ENCODE measurements at regions not wholly inside any gene's neighbourhood (a gene's known extent, or its start where the extent isn't known, plus 50 kb on each side); places are given as distances from the start of the nearest gene placed in this dataset.
"Not testable (repeated sequence)": the region's sequence is repeated elsewhere in the genome, so short reads cannot be mapped to it uniquely, and the experiment has no call there.

DNA sequence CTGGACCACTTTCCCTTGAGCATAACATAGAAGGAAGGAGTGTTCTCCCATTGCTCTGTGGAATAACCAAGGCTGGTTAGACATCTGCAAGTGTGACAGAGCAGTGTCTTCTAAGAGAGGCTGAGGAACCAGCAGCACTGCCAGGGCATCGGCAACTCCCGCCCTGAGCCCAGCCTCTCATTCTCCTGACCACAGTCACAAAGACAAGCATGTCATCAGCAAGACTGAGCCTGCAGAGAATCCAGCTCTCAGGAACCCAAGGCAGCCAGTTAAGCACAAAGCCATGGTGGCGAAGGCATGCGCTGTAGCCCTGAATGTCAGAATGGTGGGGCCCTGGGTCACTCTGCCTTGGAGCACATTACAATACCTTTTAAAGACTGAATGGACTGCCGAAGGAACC lies 253.9 kb downstream of the AGTPBP1 start:
- DNase-seq = no peak

DNA sequence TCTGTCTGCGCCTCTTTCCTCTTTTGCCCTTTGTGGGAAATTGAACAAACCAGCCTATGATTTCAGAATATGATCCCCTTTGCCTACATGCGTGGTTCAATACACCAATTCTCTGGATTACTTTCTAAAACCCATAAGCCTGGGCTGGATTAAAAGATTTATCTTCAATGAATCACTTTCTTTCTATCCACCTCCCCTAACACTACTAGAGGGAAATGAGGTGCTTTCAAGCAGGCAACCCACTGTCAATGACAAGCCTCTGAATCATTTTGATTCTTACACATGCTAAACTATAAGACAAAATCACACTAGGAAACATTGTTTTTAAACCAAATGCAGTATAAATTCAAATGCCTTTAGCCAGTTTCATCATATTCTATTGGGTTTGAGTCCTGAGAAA lies 257.5 kb downstream of the AGTPBP1 start:
- no peak for DNase-seq

DNA sequence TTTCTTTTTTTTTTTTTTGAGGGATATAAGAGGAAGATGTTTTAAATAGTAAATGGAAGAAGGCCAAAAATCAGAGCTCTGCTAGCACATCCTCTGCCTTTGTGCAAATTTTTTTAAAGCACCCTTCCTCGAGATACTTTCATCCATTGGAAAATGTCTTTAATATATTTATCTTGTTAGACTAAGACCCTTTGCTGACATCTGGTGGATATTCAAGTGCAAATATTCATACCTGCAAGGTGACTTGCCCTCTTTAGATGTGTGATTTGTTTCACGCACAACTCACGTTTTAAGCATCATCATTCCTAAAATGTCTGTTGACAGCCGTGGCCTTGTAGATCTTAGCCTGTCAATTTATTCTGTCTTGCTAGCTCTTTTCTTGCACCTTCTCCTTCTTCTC lies 258.5 kb downstream of the AGTPBP1 start:
- peak in 1 of 58 donors; percentile 2 for DNase-seq

DNA sequence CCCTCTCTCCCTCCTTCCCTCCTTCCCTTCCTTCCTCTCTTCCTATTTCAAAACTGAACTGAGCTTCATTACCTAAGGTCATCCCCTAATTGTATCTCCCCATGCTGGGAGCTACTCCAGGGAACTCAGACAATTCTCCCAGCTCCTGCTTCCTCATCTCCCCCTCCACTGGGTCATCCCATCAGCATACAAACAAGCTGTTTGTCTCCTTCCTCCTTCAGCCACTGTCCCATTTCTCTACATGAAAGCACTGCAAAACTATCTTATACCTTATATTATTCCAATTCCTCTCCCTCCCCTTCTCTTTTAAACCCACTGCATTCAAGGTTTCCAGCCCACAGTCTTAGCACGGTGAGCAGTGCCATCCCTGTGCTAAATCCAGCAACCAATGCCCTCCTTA lies 262.4 kb downstream of the AGTPBP1 start:
- no peak for DNase-seq

DNA sequence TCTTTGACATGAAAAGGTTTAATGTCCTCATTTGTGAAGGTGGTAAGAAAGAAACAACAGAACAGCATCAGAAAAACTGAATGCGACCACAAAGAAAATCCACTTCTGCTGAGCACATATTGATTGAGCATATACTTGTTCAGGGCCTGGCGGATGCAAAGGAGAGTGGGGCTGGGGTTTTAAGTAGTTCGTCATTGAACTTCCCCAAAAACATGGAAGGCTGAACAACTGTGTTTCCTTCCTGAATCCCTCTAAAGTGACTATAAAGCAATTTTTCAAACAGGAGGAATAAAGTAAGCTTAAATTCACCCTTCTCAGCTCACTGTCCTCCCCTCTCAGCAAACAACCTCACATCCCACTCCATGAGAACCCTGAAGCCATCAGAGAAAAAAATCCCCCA lies 262.9 kb downstream of the AGTPBP1 start:
- DNase-seq = no peak

DNA sequence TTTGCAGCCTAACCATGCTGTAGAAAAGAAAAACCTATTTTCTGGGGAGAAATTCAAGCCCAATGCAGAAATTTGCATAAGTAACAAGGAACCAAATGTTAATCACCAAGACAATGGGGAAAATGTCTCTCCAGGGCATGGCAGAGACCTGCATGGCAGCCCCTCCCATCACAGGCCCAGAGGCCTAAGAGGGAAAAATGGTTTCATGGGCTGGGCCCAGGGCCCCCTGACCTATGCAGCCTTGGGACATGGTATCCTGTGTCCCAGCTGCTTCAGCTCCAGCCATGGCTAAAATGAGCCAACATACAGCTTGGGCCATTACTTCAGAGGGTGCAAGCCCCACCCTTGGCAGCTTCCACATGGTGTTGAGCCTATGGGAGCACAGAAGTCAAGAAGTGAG lies 266.9 kb downstream of the AGTPBP1 start:
- not testable (repeated sequence) for DNase-seq

DNA sequence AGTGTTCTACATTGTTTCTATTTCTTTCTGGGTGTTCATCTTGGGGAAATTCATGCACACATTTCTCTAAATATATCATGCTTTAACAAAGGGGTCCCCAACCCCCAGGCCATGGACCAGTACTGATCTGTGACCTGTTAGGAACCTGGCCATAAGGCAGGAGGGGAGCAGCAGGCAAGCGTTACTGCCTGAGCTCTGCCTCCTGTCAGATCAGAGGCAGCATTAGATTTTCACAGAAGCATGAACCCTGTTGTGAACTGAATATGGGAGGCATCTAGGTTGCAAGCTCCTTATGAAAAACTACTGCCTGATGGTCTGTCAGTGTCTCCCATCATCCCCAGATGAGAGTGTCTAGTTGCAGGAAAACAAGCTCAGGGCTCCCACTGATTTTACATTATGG lies 270.0 kb downstream of the AGTPBP1 start:
- no peak for DNase-seq

DNA sequence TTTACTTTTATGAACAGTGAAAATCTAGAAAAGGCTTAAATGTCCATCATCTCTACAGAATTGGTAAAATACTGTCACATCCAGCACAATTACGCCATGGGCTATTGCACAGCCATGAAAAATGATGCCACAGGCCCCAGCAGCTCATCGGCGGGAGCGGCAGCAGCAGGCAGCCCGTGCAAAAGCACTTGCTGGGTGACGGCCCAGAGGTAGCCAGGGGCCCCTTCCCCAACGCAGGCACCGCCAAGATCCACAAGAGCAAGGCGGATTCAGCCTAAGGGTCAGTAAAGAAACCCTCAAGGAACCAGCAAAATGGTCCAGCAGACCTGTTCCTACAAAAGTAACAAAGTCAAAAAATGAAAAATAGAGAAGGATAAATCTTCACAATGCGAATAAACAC lies 272.7 kb downstream of the AGTPBP1 start:
- DNase-seq = no peak

DNA sequence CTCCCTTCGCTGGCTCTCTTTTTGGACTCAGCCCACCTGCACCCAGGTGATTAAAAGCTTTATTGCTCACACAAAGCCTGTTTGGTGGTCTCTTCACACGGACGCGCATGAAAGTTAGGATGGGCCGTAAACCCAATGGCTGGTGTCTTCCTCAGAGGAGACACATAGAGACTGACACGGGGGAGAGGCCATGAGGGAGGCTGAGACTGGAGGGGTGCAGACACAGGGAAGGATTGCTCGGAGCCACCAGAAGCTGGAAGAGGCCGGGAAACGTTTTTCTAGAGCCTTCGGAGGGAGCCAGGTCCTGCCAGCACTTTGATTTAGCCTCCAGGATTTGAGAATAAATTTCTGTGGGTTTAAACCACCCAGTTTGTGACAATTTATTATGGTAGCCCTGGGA lies 274.9 kb downstream of the AGTPBP1 start:
- no peak for DNase-seq

DNA sequence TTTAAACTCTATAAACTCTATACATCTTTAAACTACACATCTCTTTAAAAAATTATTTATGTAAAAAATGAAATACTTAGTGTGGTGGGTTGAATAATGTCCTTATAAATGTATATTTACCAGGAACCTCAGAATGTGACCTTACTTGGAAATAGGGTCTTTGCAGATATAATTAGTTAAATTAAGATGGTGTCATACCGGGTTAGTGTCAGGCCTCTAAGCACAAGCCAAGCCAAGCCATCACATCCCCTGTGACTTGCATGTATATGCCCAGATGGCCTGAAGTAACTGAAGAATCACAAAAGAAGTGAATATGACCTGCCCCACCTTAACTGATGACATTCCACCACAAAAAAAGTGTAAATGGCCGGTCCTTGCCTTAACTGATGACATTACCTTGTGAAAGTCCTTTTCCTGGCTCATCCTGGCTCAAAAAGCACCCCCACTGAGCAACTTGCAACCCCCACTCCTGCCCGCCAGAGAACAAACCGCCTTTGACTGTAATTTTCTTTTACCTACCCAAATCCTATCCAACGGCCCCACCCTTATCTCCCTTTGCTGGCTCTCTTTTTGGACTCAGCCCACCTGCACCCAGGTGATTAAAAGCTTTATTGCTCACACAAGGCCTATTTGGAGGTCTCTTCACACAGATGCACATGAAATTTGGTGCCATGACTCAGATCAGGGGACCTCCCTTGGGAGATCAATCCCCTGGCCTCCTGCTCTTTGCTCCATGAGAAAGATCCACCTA lies 283.5 kb downstream of the AGTPBP1 start:
- not testable (repeated sequence) for DNase-seq

DNA sequence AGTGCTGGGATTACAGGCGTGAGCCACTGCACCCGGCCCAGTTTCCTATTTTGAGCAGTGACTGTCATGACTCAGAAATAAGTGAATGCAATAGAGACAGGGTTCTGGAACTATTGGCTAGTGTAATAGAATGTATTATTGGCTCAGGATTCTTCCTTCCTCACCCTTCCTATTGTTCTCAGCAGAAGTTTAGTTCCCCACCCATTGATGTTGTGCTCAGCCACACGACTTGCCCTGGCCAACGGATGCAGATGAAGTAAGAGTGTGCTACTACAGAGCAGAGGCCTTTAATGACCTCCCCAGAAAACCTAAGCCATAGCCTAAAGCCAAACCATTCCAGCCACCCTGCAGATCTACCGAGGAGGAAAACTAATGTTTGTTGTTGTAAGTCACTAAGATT lies 287.9 kb downstream of the AGTPBP1 start:
- DNase-seq = no peak

DNA sequence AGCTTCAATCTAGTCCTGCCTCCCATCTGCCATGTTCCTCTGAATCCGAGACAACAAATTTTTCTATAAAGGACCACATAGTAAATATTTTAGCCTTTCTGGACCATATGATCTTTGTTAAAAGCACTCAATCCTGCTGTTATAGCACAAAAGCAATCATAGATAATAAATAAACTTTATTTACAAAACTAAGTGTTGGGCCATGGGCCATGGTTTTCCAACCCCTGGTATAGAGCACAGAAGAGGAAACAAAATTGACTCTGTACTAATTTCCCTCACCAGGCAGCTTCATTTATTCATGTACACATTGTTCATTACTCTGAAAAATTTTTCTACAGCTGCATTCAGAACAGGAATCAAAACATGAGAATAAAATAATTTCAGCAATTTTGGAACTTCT lies 288.9 kb downstream of the AGTPBP1 start:
- no peak for DNase-seq

DNA sequence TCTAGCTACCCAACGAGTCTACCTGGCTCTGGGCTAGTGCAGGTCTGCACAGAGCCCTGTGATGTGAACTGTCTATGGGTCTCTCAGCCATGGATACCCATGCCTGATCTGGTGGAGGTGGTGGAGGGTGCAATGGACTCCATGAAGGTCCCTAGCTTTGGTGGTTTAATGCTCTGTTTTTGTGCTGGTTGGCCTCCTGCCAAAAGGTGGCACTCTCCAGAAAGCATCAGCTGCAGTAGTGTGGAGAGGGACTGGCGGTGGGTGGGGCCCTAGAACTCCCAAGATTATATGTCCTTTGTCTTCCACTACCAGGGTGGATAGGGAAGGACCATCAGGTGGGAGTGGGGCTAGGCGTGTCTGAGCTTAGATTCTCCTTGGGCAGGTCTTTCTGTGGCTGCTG lies 290.1 kb downstream of the AGTPBP1 start:
- no peak for DNase-seq

DNA sequence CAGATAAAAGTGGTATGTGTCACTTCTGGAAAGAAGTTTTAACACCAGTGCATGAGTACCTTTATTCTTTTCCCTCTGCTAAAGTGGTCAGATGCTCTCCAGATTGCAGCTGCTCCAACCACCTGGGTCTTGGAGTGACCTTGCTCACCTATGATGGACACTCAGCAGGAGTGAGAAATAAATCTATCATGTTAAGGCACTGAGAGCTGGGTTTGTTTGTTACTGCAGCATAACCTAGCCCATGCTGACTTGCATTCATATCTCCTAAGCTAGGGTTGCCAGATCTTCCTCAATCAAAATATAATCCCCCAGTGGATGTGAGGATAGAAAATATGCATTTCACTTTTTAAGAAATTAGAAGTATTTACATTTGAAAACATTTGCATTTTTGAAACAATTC lies 295.9 kb downstream of the AGTPBP1 start:
- no peak for DNase-seq

DNA sequence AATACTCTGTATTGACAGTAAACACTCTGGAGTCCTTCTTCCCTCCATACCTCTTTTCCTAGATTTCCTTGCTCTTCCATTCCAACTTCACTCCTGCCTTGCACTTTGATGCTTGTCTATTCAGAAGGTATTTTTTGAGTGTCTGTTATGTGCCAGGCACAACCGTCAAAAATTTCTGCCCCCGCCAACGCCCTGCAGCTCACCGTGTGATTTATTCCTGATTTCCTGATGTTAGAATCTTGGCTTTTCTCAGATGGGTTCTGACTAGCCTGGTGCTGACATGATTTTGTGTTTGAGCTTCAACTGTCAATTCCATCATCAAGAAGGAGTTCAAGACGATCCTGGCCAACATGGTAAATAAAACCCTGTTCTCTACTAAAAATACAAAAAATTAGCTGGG lies 297.5 kb downstream of the AGTPBP1 start:
- DNase-seq = no peak

DNA sequence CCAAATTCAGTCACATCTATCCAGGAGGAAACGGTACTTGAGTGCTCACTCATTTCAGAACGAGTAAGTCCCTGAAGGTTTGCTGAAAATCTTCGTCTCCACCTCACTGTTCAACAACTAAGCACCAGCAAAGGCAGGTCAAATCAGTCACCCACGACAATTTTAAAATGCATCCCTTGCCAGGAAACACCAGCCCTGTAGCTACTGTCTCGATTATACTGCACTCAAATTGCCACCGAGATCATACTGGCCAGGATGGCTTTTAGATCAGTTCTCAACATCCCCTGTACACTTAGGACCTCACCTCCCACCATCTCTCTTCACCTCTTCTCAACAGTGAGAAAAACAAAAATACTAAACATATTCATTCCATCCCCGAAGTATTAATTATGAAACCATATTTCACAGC lies 298.6 kb downstream of the AGTPBP1 start:
- no peak for DNase-seq

DNA sequence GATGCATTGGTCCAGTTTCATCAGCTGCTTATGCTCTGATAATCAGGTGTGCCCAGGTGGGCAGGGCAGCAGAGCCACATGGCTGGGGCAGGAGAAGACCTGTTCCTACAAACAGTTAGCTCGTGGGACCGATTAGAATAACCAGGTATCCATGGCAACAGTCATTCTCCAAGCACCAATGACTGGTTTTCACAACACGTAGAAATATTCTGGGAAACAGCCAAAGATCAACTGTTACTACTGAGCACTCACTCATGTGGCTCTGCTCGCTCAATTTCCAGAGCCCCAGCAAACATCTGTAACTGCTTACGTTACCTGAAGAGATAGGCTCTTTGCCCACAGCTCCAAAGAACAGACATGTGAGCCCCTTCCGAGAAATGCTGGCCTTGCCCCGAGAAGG lies 302.0 kb downstream of the AGTPBP1 start:
- no peak for DNase-seq

DNA sequence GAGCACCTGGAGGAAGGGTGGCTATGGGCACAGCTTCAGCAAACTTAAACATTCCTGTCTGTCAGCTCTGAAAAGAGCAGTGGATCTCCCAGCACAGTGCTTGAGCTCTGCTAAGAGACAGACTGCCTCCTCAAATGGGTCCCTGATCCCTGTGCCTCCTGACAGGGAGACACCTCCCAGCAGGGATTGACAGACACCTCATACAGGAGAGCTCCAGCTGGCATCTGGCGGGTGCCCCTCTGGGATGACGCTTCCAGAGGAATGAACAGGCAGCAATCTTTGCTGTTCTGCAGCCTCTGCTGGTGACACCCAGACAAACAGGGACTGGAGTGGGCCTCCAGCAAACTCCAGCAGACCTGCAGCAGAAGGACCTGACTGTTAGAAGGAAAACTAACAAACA lies 307.8 kb downstream of the AGTPBP1 start:
- not testable (repeated sequence) for DNase-seq

DNA sequence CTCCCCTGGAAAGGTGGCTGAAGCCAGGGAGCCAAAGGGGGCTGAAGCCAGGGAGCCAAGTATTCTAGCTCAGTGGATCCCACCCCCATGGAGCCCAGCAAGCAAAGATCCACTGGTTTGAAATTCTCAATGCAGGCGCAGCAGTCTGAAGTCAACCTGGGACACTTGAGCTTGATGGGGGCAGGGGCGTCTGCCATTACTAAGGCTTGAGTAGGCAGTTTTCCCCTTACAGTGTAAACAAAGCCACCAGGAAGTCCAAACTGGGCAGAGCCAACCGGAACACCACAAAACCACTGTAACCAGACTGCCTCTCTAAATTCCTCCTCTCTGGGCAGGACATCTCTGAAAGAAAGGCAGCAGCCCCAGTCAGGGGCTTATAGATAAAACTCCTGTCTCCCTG lies 308.2 kb downstream of the AGTPBP1 start:
- not testable (repeated sequence) for DNase-seq

DNA sequence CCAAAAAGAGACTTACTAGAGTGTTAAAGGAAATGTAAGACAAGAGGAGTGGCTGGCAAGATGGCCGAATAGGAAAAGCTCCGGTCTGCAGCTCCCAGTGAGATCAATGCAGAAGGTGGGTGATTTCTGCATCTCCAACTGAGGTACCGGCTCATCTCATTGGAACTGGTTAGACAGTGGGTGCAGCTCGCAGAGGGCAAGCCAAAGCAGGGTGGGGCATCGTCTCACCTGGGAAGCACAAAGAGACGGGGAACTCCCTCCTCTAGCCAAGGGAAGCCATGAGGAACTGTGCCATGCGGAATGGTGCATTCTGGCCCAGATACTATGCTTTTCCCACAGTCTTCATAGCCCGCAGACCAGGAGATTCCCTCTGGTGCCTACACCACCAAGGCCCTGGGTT lies 308.7 kb downstream of the AGTPBP1 start:
- no peak for DNase-seq

DNA sequence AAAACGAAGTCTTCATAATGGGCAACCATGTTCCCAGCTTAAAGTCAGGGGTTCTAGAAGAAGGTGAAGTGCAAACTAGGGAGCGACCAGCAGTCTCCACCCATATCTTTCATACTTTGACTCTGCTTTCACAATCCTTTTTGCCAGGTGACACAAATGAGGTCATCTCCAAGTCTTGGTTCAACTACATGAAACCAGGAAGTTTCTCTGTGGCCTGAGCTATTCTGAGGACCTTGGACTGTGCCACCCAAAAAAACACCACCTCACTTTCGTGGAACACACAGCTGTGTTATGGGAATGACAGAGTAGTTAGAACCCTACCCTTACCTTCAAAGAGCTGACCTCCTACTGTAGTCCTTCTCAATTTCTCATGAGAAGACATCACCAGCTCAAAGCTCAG lies 309.2 kb downstream of the AGTPBP1 start:
- no peak for DNase-seq

DNA sequence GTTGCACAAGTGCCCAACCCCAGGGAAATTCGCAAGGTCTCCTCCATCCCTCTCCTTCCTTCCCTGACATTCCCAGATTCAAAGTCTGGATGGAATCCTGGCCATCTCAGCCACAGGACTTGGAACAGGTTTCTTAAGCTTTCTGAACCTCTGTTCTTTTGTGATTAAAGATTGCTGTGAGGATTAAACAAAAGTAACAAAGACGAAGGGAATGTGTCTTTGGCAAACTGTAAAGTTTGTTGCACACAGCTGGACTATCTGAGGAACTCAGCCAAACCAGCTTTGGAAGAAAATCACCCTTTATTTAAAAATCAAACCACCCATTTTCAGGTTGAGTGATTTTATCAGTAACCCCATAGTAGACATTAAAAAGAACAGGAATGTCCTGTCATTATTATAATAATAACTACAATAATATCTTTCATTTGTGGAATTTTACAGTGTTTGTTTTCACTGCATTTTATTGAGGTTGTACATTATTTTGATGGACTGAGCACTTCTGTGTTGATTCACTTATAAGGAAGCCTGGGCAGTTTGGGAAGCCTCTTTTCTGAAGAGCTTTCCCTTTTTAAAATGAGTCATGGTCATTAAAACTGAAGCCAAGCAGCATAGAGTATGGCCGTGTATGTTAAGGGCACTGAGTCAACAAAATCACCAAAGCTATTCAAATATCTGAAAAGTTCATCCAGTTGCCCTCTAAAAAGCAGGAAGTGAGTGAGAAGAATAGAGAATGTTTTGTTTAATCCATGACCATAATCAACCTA lies 310.2 kb downstream of the AGTPBP1 start:
- DNase-seq = no peak
